Nephron (organoid): ENCODE measurements at regions not wholly inside any gene's neighbourhood (a gene's known extent, or its start where the extent isn't known, plus 50 kb on each side); places are given as distances from the start of the nearest gene placed in this dataset.

ENCODE experiments used
- H3K27ac Mint-ChIP-seq, 3 experiments: 2 replicates each; pipeline ENCODE4 v1.8.0; 2020; ENCODE audit warnings: mixed read lengths in 3 of 3, mild to moderate bottlenecking in 2 of 3, moderate library complexity in 1 of 3
- H3K27me3 Mint-ChIP-seq: 2 replicates; pipeline ENCODE4 v1.8.0; 2021; ENCODE audit warnings: low read depth, mild to moderate bottlenecking, moderate library complexity, mixed read lengths
- H3K36me3 Mint-ChIP-seq: 2 replicates; pipeline ENCODE4 v1.8.0; 2020; ENCODE audit warnings: low read depth, mixed read lengths
- H3K4me1 Mint-ChIP-seq: 2 replicates; pipeline ENCODE4 v1.8.0; 2020; ENCODE audit warnings: mixed read lengths
- H3K4me3 Mint-ChIP-seq, 3 experiments: 2 replicates each; pipeline ENCODE4 v1.8.0; 2020; ENCODE audit warnings: mild to moderate bottlenecking in 3 of 3, mixed read lengths in 3 of 3, moderate library complexity in 2 of 3
- H3K9me3 Mint-ChIP-seq: 2 replicates; pipeline ENCODE4 v1.8.0; 2020; ENCODE audit warnings: mixed read lengths
- TF ChIP-seq, protein P1 (sequence below), 3 experiments: fragments of 200-600 bp; sonication (generic); IDR thresholded peaks; one replicate each; pipeline ENCODE4 v1.5.0; 2021; ENCODE audit warnings: antibody characterized with exemption in 3 of 3; ENCODE audit not compliant: unreplicated experiment in 3 of 3

GRCh38 chr2:186947516-186947915, 98.5 kb upstream of the ZSWIM2 start:
- TF ChIP-seq, protein P1, sequence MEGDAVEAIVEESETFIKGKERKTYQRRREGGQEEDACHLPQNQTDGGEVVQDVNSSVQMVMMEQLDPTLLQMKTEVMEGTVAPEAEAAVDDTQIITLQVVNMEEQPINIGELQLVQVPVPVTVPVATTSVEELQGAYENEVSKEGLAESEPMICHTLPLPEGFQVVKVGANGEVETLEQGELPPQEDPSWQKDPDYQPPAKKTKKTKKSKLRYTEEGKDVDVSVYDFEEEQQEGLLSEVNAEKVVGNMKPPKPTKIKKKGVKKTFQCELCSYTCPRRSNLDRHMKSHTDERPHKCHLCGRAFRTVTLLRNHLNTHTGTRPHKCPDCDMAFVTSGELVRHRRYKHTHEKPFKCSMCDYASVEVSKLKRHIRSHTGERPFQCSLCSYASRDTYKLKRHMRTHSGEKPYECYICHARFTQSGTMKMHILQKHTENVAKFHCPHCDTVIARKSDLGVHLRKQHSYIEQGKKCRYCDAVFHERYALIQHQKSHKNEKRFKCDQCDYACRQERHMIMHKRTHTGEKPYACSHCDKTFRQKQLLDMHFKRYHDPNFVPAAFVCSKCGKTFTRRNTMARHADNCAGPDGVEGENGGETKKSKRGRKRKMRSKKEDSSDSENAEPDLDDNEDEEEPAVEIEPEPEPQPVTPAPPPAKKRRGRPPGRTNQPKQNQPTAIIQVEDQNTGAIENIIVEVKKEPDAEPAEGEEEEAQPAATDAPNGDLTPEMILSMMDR (IDR thresholded peaks at IDR 0.05; ENCODE audit: unreplicated experiment in 3 of 3): no peak
- no peaks in the 10 kb centered on the region for H3K36me3 Mint-ChIP-seq
- no peak overlapping the region for H3K27ac Mint-ChIP-seq
- H3K4me3 Mint-ChIP-seq: no peak overlapping the region
- H3K9me3 Mint-ChIP-seq: peaks cover 3% of the 10 kb centered on the region
- H3K4me1 Mint-ChIP-seq: no peaks in the 10 kb centered on the region
- no peaks in the 10 kb centered on the region for H3K27me3 Mint-ChIP-seq

DNA sequence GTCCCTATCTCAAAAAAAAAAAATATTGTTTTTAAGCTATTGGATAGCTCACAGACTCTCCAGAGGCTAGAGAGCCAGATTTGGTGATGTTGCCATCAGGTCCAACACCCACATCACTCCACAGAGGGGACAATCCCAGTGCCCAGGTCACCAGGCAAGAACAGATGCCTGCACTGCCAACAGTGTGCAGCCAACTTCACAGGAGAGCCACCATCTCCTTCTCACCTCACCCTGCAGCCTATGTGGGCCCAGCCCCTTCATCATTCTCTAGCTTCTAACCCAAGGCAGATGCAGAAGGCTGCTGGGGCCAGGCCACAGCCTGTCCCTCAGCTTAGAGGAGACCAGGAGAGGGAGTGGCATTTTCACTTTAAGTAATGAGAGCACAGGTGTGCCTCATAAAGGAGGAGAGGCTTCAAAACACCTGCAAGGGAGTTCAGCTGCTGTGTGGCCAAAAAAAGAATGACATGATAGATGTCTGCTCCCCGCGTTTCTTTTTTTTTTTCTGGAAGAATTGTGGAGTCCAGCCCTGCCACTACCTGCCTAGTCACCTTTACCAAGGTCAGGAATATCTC, 98.0 kb upstream of the ZSWIM2 start:
- TF ChIP-seq, protein P1 (IDR thresholded peaks at IDR 0.05; ENCODE audit: unreplicated experiment in 3 of 3): no peak
- Mint-ChIP-seq H3K27me3 (no peaks in the 10 kb centered on the region), H3K4me1 (no peaks in the 10 kb centered on the region), H3K27ac (no peak overlapping the region), H3K4me3 (no peak overlapping the region), H3K9me3 (no peaks in the 10 kb centered on the region), H3K36me3 (no peaks in the 10 kb centered on the region)

DNA sequence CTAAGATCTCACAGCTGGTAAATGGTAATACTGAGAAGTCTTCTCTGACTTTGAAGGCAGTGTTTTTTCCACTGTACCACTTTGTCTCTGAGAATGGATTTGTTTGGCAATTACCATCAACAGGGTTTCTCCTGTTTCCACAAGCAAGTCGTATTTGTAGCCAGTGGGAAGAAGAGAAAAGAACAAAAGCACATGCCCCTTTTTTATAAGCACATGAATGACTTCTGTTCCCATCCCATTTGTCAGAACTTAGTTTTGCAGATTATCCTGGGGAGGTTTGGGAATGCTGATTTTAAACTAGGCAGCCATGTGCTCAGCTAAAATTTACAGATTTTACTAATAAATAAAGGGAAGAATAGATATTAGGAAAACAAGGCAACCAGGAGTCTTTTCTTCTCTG, 92.9 kb upstream of the ZSWIM2 start:
- TF ChIP-seq, protein P1 (IDR thresholded peaks at IDR 0.05; ENCODE audit: unreplicated experiment in 3 of 3): no peak
- no peaks in the 10 kb centered on the region for H3K9me3 Mint-ChIP-seq
- no peak overlapping the region for H3K4me3 Mint-ChIP-seq
- H3K4me1 Mint-ChIP-seq: no peaks in the 10 kb centered on the region
- H3K36me3 Mint-ChIP-seq: no peaks in the 10 kb centered on the region
- no peak overlapping the region for H3K27ac Mint-ChIP-seq
- no peaks in the 10 kb centered on the region for H3K27me3 Mint-ChIP-seq

GRCh38 chr2:186940463-186940862, 91.5 kb upstream of the ZSWIM2 start:
- Mint-ChIP-seq H3K4me3 (no peak overlapping the region), H3K36me3 (no peaks in the 10 kb centered on the region), H3K27ac (no peak overlapping the region), H3K9me3 (no peaks in the 10 kb centered on the region), H3K4me1 (no peaks in the 10 kb centered on the region), H3K27me3 (no peaks in the 10 kb centered on the region)
- TF ChIP-seq, protein P1 (IDR thresholded peaks at IDR 0.05; ENCODE audit: unreplicated experiment in 3 of 3): no peak

DNA sequence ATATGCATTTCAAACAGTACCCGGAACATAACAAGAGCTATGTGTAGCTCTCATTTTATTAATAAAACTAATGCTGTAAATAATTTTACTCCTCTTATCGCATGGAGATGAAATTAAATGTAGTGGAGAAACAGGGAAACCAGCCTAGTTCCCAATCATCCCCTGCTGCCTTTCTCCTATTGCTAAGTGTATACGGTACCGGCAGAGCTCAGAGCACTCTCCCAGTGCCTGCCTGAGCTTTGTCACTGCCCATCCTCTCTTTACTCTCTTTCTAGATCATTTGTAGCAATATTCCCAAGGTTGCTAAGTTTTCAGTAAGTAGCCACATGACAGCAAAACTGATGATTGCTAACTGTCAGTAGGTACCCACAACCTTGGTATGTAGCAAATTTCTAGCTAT, 85.5 kb upstream of the ZSWIM2 start:
- Mint-ChIP-seq H3K9me3 (no peaks in the 10 kb centered on the region), H3K4me3 (no peak overlapping the region), H3K36me3 (no peaks in the 10 kb centered on the region), H3K27ac (no peak overlapping the region), H3K27me3 (no peaks in the 10 kb centered on the region), H3K4me1 (no peaks in the 10 kb centered on the region)
- TF ChIP-seq, protein P1 (IDR thresholded peaks at IDR 0.05; ENCODE audit: unreplicated experiment in 3 of 3): no peak

- no peak overlapping the region for H3K27ac Mint-ChIP-seq
- no peaks in the 10 kb centered on the region for H3K36me3 Mint-ChIP-seq
- no peaks in the 10 kb centered on the region for H3K9me3 Mint-ChIP-seq
- H3K4me3 Mint-ChIP-seq: no peak overlapping the region
- TF ChIP-seq, protein P1 (IDR thresholded peaks at IDR 0.05; ENCODE audit: unreplicated experiment in 3 of 3): no peak
- H3K4me1 Mint-ChIP-seq: no peaks in the 10 kb centered on the region
- H3K27me3 Mint-ChIP-seq: no peaks in the 10 kb centered on the region
Measured at GRCh38 chr2:186927867-186928191, 78.9 kb upstream of the ZSWIM2 start.
